Right renal cortex interstitium (tissue), 3 donors: ENCODE measurements at regions not wholly inside any gene's neighbourhood (a gene's known extent, or its start where the extent isn't known, plus 50 kb on each side); places are given as distances from the start of the nearest gene placed in this dataset.
"Not testable (repeated sequence)": the region's sequence is repeated elsewhere in the genome, so short reads cannot be mapped to it uniquely, and the experiment has no call there.

Experiments used
- DNase-seq, 3 donors: peaks; one replicate each; pipeline ENCODE4 v3.0.0-alpha.2; 2013; ENCODE audit warnings: low read depth in 3 of 3, low spot score in 2 of 3

DNA sequence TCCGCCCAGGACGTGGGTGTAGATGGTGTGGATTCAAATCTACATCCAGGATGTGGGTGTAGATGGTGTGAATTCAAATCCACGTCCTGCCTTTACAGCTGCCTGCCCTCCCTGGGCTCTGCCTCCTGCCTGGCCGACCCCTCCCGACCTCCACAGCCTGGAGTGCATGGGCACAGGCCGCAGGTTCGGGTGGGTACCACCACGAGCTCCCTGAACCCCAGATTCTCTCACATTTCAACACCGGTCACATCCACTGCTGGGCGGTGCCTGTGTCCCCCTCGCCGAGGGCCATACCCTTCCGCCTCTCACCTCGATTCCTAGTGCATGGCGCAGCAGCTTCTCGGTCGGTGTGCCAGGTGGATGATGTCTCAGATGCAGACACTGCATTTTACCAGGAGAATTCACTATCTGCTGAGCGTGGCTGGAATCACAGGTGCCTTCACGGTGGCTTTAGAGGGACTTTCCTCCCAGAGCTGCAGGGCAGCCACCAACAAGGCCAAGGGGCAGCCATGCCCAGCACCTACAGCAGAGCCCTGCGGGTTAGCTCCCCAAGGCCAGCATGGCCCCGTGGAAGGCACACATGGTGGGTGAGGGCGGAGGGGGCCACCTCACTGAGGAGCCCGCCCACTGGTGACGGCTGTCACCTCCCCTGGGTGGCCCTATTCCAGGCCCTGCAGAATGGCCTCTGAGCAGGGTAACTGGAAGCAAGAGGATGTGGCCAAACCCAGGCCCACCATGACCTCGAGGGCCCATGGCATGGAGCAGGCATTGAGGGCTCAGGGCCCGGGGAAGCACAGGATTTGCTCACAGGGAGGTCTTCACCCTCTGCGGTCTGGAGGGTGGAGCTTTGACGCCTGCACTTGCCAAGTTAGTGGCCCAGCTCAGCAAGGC lies 638.5 kb downstream of the TBC1D22A start:
- DNase-seq, result no peak

DNA sequence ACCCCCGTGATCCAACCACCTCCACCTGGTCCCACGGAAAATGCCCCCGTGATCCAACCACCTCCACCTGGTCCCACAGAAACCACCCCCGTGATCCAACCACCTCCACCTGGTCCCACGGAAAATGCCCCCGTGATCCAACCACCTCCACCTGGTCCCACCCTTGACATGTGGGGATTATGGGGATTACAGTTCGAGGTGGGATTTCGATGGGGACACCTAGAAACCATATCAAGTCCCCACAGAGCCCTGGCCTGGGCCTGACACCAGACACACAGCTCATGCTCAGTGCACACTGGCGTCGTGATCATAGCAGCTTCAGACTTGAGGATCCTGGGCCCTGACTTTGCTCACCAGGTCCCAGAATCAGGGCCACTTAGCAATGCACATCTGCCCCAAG lies 637.7 kb downstream of the TBC1D22A start:
- DNase-seq, result not testable (repeated sequence)

DNA sequence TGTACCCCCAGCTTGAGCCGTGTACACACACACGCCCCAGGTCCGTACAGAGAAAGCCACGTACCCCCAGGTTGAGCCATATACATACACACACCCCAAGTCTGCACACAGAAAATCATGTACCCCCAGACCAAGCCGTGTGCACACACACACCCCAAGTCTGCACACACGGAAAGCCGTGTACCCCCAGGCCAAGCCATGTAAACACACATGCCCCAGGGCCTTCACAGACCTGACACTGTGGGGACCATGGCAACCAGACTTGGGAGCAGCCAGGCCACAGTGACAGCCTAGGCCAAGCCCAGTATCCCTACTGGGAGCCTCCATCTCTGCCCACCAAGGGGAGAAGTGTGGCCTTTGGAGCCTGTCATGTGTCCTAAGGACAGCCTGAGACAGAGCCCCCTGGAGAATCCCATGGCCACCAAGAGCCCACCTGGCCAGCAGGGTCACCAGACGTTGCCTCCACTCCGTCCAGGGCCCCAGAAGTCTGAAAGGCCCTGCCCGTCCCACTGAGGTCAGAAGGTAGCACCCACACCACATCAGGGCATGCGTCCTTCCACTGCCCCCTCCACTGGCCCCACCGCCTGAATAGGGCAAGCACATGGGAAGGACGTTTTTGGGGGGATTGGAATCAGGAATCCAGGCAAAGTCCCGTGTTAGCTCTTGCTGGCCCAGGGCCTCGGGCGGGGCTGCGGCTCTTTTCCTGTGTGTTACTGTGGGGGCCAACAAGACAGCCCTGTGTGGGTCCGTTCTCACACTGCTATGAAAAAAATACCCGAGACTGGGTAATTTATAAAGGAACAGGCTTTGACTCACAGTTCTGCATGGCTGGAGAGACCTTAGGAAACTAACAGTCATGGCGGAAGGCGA lies 636.7 kb downstream of the TBC1D22A start:
- DNase-seq, result no peak

DNA sequence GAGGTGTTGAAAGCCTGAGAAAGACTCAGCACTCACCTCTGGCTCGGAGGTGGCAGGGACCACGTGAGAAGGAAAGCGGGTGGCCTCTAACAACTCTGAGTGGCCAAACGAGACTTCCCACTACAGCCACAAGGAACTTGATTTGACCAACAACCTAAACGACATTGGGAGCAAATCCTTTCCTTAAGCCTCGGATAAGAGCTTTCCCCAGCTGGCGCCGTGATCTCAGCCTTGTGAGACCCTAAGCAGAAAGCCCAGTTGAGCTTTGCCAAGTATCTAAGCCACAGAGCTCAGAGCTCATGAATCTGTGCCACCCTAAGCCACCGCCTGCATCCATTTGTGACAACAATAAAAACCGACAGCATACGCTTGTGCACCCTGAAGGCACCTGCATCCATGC lies 636.0 kb downstream of the TBC1D22A start:
- no peak for DNase-seq

DNA sequence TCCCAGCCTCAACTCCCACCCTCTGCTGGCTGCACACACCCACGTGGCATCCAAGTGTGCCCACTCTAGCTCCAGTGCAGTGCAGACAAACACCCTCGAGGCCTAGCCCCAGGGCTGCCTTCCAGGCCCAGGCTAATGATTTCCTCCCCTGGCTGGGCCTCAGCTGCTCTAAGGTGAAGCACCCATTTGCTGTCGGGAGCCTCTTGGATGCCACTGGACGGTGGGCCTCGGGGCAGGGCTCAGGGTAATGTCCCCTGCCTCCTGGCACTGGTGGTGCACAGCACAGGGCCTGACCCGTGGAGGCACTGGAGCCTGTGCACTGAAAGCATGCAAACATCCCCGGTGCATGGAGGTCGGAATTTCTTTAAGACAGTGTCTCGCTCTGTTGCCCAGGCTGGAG lies 635.2 kb downstream of the TBC1D22A start:
- DNase-seq, result no peak

DNA sequence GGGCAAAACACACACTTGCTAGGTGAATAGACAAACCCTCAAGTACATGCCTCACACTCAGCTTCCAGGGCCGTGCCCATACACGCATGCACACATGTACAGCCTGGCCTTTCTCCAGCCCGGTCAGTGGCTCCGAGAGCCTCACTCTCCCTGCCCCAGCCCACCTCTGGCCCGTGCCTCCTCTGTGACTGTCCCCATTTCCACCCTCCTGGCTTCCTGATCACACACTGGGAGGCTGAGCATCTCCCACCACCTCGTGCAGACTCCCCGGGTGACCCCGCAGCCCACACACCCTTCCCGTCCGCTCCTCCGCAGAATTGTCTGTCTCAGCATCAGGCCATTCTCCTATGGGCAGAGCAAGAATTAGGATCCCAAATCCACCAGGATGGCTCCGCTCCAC lies 634.1 kb downstream of the TBC1D22A start:
- DNase-seq, result no peak

DNA sequence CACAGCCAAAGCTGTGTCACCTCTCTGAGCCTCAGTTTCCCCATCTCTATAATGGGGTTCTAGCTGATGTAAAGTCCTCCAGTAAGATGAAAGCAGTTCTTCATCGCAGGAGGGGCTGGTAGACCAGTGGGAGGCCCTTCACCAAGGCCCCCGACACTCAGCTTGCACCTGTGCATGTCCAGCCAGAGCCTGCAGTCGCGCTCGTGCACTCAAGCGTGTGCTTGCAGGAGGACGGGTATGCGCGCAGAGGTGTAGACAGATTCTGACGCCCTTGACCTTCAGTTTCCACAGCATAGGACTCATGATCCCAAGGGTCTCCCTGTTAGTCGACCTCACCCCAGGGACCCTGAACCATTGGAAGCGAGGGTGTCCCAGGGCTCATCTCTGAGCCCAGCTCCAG lies 633.7 kb downstream of the TBC1D22A start:
- DNase-seq, result no peak

DNA sequence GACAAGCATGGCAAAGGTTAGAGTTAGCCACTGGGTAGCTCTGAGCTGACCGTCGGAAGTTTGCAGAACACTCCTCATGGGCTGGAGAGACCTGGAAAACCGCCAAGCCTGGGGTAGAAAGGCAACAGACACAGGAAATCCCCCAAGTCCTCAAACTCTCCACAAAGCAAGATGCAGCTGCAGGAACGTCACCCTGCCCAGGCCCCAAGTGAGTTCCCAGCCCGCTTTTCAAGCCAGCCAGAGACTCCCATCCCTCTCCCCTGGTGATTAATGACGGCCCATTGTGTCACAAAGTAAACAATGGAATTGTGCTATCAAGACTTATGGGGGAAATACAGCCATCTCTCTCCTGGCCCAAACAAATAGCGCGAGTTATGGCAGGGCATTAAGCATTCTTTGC lies 633.0 kb downstream of the TBC1D22A start:
- DNase-seq, result peak; percentile 17 to 23 (median 21)

DNA sequence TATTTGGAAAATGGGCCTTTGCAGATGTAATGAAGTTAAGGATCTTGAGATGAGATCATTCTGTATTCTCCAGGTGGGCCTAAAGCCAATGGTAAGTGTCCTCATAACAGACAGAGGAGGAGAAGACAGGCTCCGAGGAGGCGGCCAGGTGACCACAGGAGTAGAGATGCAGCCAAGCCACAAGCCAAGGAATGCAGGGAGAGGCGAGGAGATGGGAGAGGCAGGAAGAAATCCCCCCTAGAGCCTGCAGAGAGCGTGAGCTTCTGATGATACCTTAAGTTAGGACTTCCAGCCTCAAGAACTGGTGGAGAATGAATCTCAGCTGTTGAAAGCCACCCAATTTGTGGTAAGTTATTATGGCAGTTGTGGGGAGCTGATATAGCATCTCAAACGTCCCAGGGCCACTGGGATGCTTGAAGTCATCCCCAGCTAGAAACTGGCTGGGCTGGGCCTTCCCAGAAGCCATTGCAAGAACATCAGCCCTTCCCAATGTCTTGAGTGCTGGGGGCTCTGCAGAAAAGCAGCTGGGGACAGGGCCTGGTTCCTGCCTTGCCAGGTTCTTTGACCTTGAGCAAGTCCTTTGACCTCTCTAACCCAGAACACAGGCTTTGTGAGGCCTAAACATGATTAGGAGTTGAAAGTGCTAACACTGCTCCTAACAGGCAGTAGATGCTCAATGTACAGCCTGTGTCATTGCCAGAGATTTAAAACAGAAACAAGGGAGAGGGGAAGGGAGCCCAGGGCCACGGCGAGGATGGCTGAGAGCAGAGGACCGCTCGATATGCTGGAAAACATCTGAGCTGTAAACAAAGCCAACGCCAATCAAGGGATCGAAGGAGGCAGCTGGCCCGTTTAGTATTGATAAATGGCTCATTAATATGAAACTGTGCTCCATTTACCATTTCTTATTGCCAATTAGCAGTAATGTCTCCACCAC lies 632.3 kb downstream of the TBC1D22A start:
- DNase-seq, result no peak

DNA sequence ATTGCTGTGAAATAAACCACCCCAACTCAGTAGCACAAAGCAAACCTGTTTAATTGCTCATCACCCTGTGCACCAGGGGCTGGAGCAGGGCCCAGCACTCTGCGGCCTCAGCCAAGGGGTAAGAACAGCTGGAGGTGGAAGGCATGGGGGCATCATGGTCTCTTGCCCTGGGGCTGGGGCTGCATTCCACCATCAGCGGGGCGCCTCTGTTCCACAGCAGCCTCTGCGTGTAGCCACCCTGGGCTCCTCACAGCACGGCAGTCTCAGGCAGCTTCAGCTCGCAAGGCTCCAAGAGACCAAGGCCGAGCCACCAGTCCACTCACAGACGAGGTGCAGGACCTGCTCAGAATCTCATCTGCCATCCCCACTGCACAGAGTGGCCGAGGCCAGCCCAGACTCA lies 630.7 kb downstream of the TBC1D22A start:
- DNase-seq, result no peak

DNA sequence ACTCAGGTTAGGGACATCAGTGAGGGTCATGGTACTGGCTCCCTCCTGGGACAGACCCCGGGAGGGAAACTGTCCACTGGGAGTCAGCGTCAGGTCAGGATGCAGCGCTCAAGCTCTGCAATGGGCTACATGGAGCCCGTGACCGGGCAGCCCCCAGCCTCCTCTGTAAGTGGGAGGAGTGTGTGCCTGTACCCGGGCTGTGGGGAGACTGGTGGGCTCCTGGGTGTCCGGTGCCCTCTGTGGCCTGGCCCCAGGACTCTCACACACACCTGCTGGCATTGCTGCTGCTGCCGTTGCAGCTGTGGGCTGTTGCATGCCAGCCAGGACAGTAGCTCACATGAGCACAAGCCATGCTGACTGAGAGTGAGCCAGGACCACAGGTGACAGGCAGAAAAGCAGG lies 630.3 kb downstream of the TBC1D22A start:
- no peak for DNase-seq

DNA sequence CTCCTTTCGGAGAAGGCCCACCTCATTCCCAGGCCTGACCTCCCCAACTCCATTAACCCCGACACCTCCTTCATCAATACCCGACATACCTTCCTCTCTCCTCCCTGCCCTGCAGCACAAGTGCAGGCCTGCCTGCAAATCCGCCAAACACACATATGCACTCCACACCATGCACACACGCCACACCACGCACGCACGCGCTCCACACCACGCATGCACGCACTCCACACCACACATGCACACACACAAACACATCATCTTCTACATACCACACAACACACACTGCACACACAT lies 629.6 kb downstream of the TBC1D22A start:
- no peak for DNase-seq

DNA sequence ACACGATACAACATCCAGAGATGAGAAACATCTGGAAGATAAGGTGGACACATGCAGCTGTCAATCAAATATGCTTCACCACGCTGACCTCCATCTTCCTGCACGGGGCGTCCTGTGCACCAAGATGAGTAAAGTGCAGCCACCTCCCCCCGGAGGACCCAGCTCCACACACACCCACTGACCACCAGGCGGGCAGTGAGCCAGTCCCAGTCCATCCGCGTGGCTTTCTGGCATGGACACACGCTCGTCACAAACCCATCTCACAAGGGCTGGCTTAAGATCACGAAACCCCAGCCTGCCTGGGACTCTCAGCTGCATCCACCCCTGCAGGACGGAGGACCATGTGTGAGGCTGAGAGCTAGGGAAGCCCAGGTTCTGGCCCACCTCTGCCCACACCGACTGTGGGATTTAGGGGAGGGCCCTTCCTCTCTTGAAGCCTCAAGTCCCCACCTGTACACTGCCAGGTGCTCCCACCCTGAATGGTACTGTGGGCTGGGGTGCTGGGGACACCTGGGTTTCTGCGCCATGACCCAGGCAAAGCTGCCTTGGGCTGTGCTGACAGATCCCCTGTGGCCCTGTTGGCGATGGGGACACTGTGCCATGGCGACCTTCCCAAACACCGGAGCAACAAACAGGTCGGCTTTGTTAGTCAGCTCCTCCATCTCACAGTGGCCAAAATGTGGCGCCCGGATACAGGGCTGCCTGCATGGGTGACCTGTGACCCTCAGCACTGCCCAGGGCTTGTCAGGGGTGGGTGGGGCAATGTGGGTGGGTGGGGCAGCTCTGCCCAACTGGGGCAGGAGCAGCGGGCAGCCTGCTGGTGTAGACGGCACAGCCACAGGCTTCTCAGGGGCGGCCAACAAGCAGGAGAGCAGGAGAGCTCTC lies 629.0 kb downstream of the TBC1D22A start:
- DNase-seq, result no peak

DNA sequence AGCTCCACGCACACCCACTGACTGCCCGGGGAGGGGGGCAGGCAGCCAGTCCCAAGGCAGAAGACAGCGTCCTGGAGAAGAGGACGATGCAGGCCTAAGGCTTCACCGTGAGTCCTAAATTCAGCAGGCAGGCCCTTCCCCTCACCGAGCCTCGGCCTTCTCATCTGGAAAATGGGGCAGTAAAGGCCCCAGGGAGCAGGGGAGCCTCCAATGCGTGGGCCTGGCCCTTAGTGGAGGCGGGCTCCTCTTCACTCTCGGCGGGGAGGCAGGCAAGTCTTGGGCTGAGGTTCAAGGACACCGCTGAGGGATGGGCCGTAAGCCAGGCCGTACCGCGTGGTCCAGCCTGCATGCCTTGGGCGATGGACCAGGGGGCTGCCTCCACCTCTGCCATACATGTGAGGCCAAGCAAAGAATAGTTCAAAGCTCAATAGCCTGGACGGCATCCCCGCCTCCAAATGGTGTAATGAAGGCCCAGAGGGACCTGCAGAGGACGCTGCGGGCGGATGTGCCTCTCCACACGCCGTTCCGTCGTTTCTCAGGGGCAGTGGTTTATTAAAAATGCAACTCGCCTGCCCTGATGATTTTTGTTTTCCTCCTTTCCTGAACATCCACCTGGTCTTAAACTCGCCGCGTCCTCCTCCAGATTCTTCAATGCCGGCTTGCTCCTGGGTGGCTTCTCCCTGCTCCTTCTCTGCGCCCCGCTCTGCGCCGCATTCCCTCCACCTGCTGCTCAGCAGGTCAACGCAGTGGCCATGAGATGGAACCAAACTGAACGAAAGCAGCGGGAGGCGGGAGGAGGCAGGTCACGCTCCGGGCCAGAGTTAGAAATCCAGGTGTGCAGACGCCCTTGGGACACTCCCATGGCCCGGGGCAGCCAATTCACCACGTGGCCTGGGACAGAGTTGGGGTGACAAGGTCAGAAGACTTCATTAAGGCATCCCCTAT lies 627.8 kb downstream of the TBC1D22A start:
- no peak for DNase-seq

DNA sequence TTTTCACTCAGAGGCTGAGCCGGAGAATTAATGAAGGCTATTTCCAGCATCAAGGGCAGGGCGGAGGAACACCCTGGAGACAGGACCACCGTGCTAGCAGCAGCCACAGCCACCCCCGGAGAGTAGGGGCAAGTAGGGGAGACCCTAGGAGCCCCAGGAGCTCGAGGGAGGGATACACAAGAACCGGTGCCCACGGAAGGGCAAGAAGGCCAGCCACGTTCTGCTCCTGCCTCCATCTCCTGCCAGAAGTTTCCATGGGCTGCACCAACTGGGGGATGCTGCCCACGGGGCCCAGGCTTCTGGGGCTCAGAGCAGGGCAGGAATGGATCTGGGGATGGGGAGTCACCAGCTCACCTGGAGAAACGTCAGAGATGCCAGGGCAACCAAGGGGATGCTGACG lies 626.8 kb downstream of the TBC1D22A start:
- no peak for DNase-seq

DNA sequence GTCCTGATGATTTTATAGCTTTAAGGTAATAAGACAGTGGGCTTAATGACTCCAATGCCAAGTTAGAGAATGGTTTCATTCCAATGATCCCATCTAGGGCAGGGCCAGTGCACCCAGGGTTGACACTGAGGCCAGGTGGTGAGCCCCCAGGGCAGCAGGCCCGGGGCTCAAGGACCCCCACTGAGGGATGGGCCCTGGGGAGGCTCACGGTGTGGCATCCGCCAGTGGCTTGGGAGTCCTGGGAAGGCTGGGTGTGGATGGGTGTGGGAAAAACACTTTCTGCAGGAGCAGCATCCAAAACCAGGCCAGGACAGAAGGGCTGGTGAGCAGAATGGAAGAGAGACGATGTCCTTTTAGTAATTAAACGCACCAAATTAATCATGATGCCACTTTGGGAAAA lies 626.3 kb downstream of the TBC1D22A start:
- no peak for DNase-seq

DNA sequence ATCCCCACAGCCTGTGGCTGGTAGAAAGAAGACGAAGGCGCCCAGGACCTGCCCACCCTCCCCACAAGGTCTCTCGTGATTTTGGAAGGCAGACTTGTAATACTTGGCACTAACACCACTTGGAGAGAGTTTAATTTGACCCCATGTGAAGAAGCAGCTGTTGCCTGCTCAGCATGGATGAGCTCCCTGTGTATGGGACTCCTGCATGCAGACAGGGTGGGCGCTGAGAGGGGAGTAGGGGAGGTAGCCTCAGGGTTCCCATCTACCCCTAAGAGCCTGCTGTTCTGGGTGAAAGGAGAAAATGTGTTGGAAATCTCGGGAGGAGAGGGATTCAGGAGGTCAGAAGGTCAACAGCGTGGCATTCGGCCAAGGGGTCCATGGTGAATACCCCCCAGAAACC lies 625.9 kb downstream of the TBC1D22A start:
- no peak for DNase-seq

DNA sequence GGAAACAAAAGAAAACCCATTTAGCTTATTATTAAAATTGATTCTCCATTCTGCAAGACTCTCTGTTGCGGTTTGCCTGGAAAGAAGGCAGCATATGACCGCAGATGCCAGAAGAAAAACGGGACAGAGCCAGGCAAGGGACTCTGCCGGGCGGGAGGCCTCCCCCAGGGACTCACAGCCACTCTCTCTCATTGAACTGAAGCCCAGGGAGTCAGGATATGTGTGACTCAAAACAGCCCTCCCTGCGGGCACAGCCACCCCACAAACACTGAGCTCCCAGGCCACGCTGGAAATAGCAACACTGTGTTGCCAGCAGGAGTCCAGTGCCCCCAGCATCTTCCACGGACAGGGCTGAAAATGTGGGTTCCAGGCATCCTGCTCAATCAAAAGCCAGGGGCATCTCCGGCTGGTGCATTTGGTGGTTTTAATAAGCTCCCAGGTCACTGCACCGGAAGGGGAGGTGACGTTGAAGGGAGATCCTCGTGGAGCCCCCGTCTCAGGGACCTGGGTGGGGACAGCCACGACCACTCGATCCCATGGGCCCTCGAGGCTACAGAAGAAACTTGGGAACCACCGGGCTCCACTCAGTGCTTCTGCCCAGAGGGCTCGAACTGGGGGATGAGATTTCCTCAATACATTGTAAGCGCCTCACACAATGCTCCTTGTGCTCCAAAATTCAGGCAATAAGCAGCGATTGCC lies 624.5 kb downstream of the TBC1D22A start:
- DNase-seq, result no peak
